Colonic mucosa (tissue), 4 donors: ENCODE measurements at regions not wholly inside any gene's neighbourhood (a gene's known extent, or its start where the extent isn't known, plus 50 kb on each side); places are given as distances from the start of the nearest gene placed in this dataset.

Source experiments
- DNase-seq: peaks from one replicate; pipeline ENCODE4 v3.0.0-alpha.2; 2020
- H3K27ac ChIP-seq: fragments of 200-600 bp; one replicate; pipeline ENCODE4 v1.8.0; 2021
- H3K27me3 ChIP-seq: fragments of 200-600 bp; one replicate; pipeline ENCODE4 v1.8.0; 2021
- H3K36me3 ChIP-seq: fragments of 200-600 bp; one replicate; pipeline ENCODE4 v1.8.0; 2021
- H3K4me1 ChIP-seq: fragments of 200-600 bp; one replicate; pipeline ENCODE4 v1.8.0; 2021; ENCODE audit warnings: mild to moderate bottlenecking
- H3K4me3 ChIP-seq: fragments of 200-600 bp; one replicate; pipeline ENCODE4 v1.8.0; 2021
- H3K9ac ChIP-seq, 2 donors: one replicate each; pipeline ENCODE4 v1.7.0; 2013; ENCODE audit warnings: control low read depth in 2 of 2, low read depth in 2 of 2, low read length in 2 of 2
- H3K9me3 ChIP-seq: fragments of 200-600 bp; one replicate; pipeline ENCODE4 v1.8.0; 2021
- intact Hi-C: fragments of 100-400 bp; cut with DNase I; formaldehyde crosslinking; loops from one replicate; pipeline ENCODE4 v1.14.1; 2022
- TF ChIP-seq, protein P1 (sequence below): fragments of 200-600 bp; IDR thresholded peaks from one replicate; pipeline ENCODE4 v1.8.0; 2022; ENCODE audit warnings: antibody characterized with exemption, mild to moderate bottlenecking
- donor health status: healthy.
- donor health status: DM: no; HTN: no; CAD: no.
- donor health status: DM: no; HTN: no; CAD: no.

DNA sequence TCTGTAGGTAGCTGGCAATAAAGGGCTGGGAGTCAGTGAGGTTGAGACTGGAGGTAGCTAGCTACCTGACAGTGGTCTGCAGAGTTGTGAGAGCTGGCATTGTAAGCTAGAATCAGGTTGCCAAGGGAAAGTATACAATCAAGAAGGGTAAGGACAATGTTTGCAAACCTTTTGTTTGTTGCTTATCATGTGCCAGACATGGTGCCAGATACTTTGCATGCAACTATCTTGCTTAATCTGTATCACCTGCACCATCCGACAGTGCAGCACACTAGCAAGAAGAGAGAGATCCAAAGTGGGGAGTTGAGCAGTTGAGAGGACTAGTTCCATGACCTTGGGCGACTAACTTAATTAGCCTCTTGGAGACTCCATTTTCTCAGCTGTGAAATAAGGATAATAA lies 236.4 kb downstream of the PDCD6IP start:
- TF ChIP-seq, protein P1, sequence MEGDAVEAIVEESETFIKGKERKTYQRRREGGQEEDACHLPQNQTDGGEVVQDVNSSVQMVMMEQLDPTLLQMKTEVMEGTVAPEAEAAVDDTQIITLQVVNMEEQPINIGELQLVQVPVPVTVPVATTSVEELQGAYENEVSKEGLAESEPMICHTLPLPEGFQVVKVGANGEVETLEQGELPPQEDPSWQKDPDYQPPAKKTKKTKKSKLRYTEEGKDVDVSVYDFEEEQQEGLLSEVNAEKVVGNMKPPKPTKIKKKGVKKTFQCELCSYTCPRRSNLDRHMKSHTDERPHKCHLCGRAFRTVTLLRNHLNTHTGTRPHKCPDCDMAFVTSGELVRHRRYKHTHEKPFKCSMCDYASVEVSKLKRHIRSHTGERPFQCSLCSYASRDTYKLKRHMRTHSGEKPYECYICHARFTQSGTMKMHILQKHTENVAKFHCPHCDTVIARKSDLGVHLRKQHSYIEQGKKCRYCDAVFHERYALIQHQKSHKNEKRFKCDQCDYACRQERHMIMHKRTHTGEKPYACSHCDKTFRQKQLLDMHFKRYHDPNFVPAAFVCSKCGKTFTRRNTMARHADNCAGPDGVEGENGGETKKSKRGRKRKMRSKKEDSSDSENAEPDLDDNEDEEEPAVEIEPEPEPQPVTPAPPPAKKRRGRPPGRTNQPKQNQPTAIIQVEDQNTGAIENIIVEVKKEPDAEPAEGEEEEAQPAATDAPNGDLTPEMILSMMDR = no peak
- Histone ChIP-seq H3K9ac (no peak overlapping the region), H3K36me3 (no peaks in the 10 kb centered on the region), H3K4me1 (no peaks in the 10 kb centered on the region), H3K9me3 (no peaks in the 10 kb centered on the region), H3K27ac (no peak overlapping the region), H3K4me3 (no peak overlapping the region), H3K27me3 (no peaks in the 10 kb centered on the region)
- no peak for DNase-seq
- intact Hi-C loops = no loop called here

DNA sequence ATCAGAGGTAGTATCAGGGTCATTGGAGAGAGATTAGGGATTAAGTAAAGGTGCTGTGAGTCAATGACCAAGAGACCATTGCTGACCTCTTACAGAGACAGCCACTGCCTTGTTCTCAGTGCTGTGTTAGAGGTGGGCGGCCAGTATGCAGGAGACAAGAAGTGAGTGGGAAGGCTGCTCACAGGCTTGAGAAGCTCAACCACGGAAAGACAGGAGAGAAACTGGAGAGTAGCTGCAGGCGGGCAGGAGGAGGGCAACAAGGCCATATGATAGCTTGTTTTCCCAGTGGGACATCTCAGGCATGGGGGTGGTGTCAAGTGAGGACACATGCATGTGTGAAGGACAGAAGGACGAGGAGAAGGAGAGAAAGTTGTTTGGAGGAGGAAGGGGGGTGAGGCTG lies 237.3 kb downstream of the PDCD6IP start:
- no peaks in the 10 kb centered on the region for H3K36me3 ChIP-seq
- no peak for DNase-seq
- no peak overlapping the region for H3K9ac ChIP-seq
- intact Hi-C loops = no loop called here
- no peaks in the 10 kb centered on the region for H3K9me3 ChIP-seq
- H3K4me3 ChIP-seq = no peak overlapping the region
- no peaks in the 10 kb centered on the region for H3K4me1 ChIP-seq
- H3K27ac ChIP-seq = no peak overlapping the region
- TF ChIP-seq, protein P1 = no peak
- H3K27me3 ChIP-seq = no peaks in the 10 kb centered on the region

DNA sequence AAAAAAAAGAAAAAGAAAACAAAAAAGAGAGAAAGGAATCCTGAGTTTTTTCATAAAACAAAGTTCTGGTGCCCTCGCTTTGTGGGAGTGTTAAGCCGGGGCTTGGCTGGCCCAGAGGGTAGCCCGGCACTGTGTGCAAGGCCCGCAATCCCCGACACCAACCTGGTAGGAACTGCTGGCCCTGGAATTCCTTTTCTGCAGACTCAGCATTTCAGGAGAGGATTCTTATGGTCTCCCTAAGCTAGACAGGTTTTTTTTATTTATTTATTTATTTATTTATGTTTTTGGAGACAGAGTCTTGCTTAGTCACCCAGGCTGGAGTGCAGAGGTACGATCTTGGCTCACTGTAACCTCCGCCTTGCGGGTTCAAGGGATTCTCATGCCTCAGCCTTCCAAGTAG lies 238.8 kb downstream of the PDCD6IP start:
- H3K4me1 ChIP-seq = no peaks in the 10 kb centered on the region
- H3K27me3 ChIP-seq = no peaks in the 10 kb centered on the region
- DNase-seq = no peak
- no peak overlapping the region for H3K4me3 ChIP-seq
- no peaks in the 10 kb centered on the region for H3K9me3 ChIP-seq
- no peak overlapping the region for H3K9ac ChIP-seq
- H3K36me3 ChIP-seq = no peaks in the 10 kb centered on the region
- TF ChIP-seq, protein P1 = no peak
- intact Hi-C loops = no loop called here
- H3K27ac ChIP-seq = no peak overlapping the region

DNA sequence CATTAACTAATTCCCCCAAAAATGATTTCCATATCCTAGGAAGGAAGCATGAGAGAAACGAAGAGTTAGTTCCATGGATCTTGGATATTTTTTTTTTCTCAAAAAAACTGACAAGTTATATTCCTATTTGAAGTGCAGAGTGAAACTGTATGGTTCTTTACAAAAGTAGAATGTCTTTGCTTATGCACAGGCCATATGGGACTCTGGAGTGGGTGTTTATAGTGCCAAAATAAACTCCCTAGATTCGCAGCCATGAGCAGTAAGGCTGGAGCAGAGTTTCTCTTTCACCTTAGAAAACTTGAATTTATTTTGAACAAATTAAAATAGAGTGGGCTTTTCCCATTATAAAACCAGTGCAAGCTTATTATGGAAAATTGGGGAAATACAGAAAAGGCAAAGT lies 239.7 kb downstream of the PDCD6IP start:
- Histone ChIP-seq H3K4me3 (no peak overlapping the region), H3K9ac (no peak overlapping the region), H3K36me3 (no peaks in the 10 kb centered on the region), H3K9me3 (no peaks in the 10 kb centered on the region), H3K4me1 (no peaks in the 10 kb centered on the region), H3K27ac (no peak overlapping the region), H3K27me3 (no peaks in the 10 kb centered on the region)
- intact Hi-C loops = no loop called here
- DNase-seq = no peak
- TF ChIP-seq, protein P1 = no peak

DNA sequence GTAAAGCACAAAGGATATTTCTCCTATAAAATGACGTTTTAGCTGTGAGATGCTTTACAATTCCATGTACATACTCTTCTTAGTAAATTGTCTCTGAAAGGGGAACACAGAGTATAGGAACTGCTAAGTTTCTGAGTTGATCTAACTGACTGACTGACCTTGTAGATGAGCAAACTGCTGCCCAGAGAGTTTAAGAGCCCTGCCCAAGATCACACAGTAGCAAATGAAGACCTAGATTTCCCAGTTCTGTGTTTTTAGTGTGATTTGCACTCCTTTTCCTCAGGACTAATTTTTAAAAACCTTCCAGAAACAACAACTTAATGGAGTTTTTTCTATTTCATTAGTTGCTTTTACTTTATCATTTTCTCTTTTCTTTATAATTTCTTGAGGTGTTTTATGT lies 247.7 kb downstream of the PDCD6IP start:
- TF ChIP-seq, protein P1 = no peak
- Histone ChIP-seq H3K9me3 (no peaks in the 10 kb centered on the region), H3K27ac (no peak overlapping the region), H3K4me3 (no peak overlapping the region), H3K36me3 (no peaks in the 10 kb centered on the region), H3K9ac (no peak overlapping the region), H3K27me3 (no peaks in the 10 kb centered on the region), H3K4me1 (no peaks in the 10 kb centered on the region)
- intact Hi-C loops = no loop called here
- DNase-seq = no peak

DNA sequence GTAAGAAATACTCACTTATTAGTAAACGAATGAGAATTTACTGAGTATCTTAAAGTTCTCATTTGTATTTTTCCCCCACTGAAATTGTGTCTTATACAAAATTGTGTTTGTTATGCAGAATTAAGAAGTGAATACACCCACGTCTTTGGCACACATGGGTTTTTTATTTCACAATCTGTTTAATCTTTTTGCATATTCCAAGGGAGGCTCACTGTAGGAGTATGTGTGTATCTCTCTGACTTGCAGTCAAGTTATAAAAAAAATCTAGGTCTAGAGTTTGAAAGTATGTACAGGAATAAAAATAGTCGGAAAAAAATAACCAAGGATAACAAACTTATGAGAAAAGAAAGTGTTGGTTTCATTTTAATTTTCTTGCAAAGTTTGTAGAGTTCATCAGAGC lies 255.2 kb downstream of the PDCD6IP start:
- no peak overlapping the region for H3K4me3 ChIP-seq
- H3K27ac ChIP-seq = no peak overlapping the region
- no peaks in the 10 kb centered on the region for H3K9me3 ChIP-seq
- DNase-seq = no peak
- TF ChIP-seq, protein P1 = no peak
- intact Hi-C loops = no loop called here
- H3K4me1 ChIP-seq = no peaks in the 10 kb centered on the region
- H3K27me3 ChIP-seq = no peaks in the 10 kb centered on the region
- H3K9ac ChIP-seq = no peak overlapping the region
- no peaks in the 10 kb centered on the region for H3K36me3 ChIP-seq
